ENCODE measurements at regions not wholly inside any gene's neighbourhood (a gene's known extent, or its start where the extent isn't known, plus 50 kb on each side); places are given as distances from the start of the nearest gene placed in this dataset.

GRCh38 chr18:40678318-40678717 is 1276.7 kb upstream of the PIK3C3 start:
- Histone ChIP-seq H3K9me2 (replicated peaks; ENCODE audit: control insufficient read depth, low read length) (no peaks in the 10 kb centered on the region), H3K9me3 (ENCODE audit: control insufficient read depth, insufficient read depth, low read length) (no peaks in the 10 kb centered on the region), H3K4me2 (ENCODE audit: low read length) (no peak overlapping the region), H4K20me1 (ENCODE audit: control insufficient read depth, insufficient read depth, low read depth, low read length) (no peaks in the 10 kb centered on the region), H3F3A (ENCODE audit: control insufficient read depth, insufficient read depth) (no peaks in the 10 kb centered on the region), H3K27ac (ENCODE audit: low read depth, low read length) (no peak overlapping the region), H3K27me3 (ENCODE audit: control insufficient read depth, low read length) (no peaks in the 10 kb centered on the region), H3K36me3 (ENCODE audit: control insufficient read depth, low read length) (no peaks in the 10 kb centered on the region), H3K79me2 (ENCODE audit: control insufficient read depth, low read length) (no peaks in the 10 kb centered on the region), H3K4me3 (ENCODE audit: low read length) (no peak overlapping the region), H3K4me1 (ENCODE audit: control insufficient read depth, low read length) (no peaks in the 10 kb centered on the region)
- TF ChIP-seq CTCF (IDR thresholded peaks at IDR 0.05; ENCODE audit: low read depth, low read length, poor library complexity, severe bottlenecking) (no peak), EZH2phosphoT487 (IDR thresholded peaks at IDR 0.05; ENCODE audit: borderline replicate concordance, low read length) (no peak)

- H3K79me2 ChIP-seq (ENCODE audit: control insufficient read depth, low read length) = no peaks in the 10 kb centered on the region
- TF ChIP-seq CTCF (IDR thresholded peaks at IDR 0.05; ENCODE audit: low read depth, low read length, poor library complexity, severe bottlenecking) = no peak
- no peak for TF ChIP-seq EZH2phosphoT487 (IDR thresholded peaks at IDR 0.05; ENCODE audit: borderline replicate concordance, low read length)
- H3K27me3 ChIP-seq (ENCODE audit: control insufficient read depth, low read length) = no peaks in the 10 kb centered on the region
- H3K9me3 ChIP-seq (ENCODE audit: control insufficient read depth, insufficient read depth, low read length) = no peaks in the 10 kb centered on the region
- no peak overlapping the region for H3K4me2 ChIP-seq (ENCODE audit: low read length)
- no peaks in the 10 kb centered on the region for H3K9me2 ChIP-seq (replicated peaks; ENCODE audit: control insufficient read depth, low read length)
- H3K4me3 ChIP-seq (ENCODE audit: low read length) = no peak overlapping the region
- no peaks in the 10 kb centered on the region for H3F3A ChIP-seq (ENCODE audit: control insufficient read depth, insufficient read depth)
- H4K20me1 ChIP-seq (ENCODE audit: control insufficient read depth, insufficient read depth, low read depth, low read length) = no peaks in the 10 kb centered on the region
- no peaks in the 10 kb centered on the region for H3K36me3 ChIP-seq (ENCODE audit: control insufficient read depth, low read length)
- no peaks in the 10 kb centered on the region for H3K4me1 ChIP-seq (ENCODE audit: control insufficient read depth, low read length)
- H3K27ac ChIP-seq (ENCODE audit: low read depth, low read length) = no peak overlapping the region
Observed at GRCh38 chr18:40676668-40677067, 1278.4 kb upstream of the PIK3C3 start.

GRCh38 chr18:40673150-40673549 is 1281.9 kb upstream of the PIK3C3 start:
- no peak for TF ChIP-seq EZH2phosphoT487 (IDR thresholded peaks at IDR 0.05; ENCODE audit: borderline replicate concordance, low read length)
- TF ChIP-seq CTCF (IDR thresholded peaks at IDR 0.05; ENCODE audit: low read depth, low read length, poor library complexity, severe bottlenecking) = no peak
- no peaks in the 10 kb centered on the region for H4K20me1 ChIP-seq (ENCODE audit: control insufficient read depth, insufficient read depth, low read depth, low read length)
- no peak overlapping the region for H3K27ac ChIP-seq (ENCODE audit: low read depth, low read length)

GRCh38 chr18:40672590-40672989 is 1282.4 kb upstream of the PIK3C3 start:
- TF ChIP-seq EZH2phosphoT487 (IDR thresholded peaks at IDR 0.05; ENCODE audit: borderline replicate concordance, low read length) (no peak), CTCF (IDR thresholded peaks at IDR 0.05; ENCODE audit: low read depth, low read length, poor library complexity, severe bottlenecking) (no peak)
- H4K20me1 ChIP-seq (ENCODE audit: control insufficient read depth, insufficient read depth, low read depth, low read length) = no peaks in the 10 kb centered on the region
- H3K27me3 ChIP-seq (ENCODE audit: control insufficient read depth, low read length) = no peaks in the 10 kb centered on the region
- H3K79me2 ChIP-seq (ENCODE audit: control insufficient read depth, low read length) = no peaks in the 10 kb centered on the region
- no peaks in the 10 kb centered on the region for H3K36me3 ChIP-seq (ENCODE audit: control insufficient read depth, low read length)
- H3K4me1 ChIP-seq (ENCODE audit: control insufficient read depth, low read length) = no peaks in the 10 kb centered on the region
- no peaks in the 10 kb centered on the region for H3F3A ChIP-seq (ENCODE audit: control insufficient read depth, insufficient read depth)
- H3K9me2 ChIP-seq (replicated peaks; ENCODE audit: control insufficient read depth, low read length) = no peaks in the 10 kb centered on the region
- no peak overlapping the region for H3K4me3 ChIP-seq (ENCODE audit: low read length)
- H3K27ac ChIP-seq (ENCODE audit: low read depth, low read length) = no peak overlapping the region
- H3K4me2 ChIP-seq (ENCODE audit: low read length) = no peak overlapping the region
- H3K9me3 ChIP-seq (ENCODE audit: control insufficient read depth, insufficient read depth, low read length) = no peaks in the 10 kb centered on the region

More at GRCh38 chr18:40673150-40673549, 1281.9 kb upstream of the PIK3C3 start:
- Histone ChIP-seq H3K36me3 (ENCODE audit: control insufficient read depth, low read length) (no peaks in the 10 kb centered on the region), H3K79me2 (ENCODE audit: control insufficient read depth, low read length) (no peaks in the 10 kb centered on the region), H3K4me1 (ENCODE audit: control insufficient read depth, low read length) (no peaks in the 10 kb centered on the region), H3K4me2 (ENCODE audit: low read length) (no peak overlapping the region), H3K9me2 (replicated peaks; ENCODE audit: control insufficient read depth, low read length) (no peaks in the 10 kb centered on the region), H3F3A (ENCODE audit: control insufficient read depth, insufficient read depth) (no peaks in the 10 kb centered on the region), H3K4me3 (ENCODE audit: low read length) (no peak overlapping the region), H3K27me3 (ENCODE audit: control insufficient read depth, low read length) (no peaks in the 10 kb centered on the region), H3K9me3 (ENCODE audit: control insufficient read depth, insufficient read depth, low read length) (no peaks in the 10 kb centered on the region)

All from DOHH2 (cell line).